SK-N-SH (cell line): ENCODE measurements at regions not wholly inside any gene's neighbourhood (a gene's known extent, or its start where the extent isn't known, plus 50 kb on each side); places are given as distances from the start of the nearest gene placed in this dataset.

Source experiments
- CTCF ChIA-PET: fragments of 300-600, 350-600 bp; formaldehyde crosslinking; extraction: SDS; loops from one replicate; lab custom pipeline; 2021; lab: Yijun Ruan, JAX
- POLR2A ChIA-PET: fragments of 350-600 bp; sonication (Branson Sonifier 250); formaldehyde crosslinking; extraction: SDS; loops from one replicate; lab custom pipeline; 2020; ENCODE audit warnings: antibody characterized with exemption, inconsistent platforms; lab: Yijun Ruan, JAX
- DNase-seq: peaks from one replicate; pipeline ENCODE4 v3.0.0; 2012
- H2AFZ ChIP-seq: fragments of 200-600 bp; sonication (generic); 2 replicates; pipeline ENCODE4 v1.8.1; 2016; ENCODE audit warnings: antibody characterized with exemption, mild to moderate bottlenecking, low read depth
- H3F3A ChIP-seq: fragments of 200-600 bp; sonication (generic); replicated peaks from 2 replicates; pipeline ENCODE3; 2016; ENCODE audit warnings: antibody characterized with exemption, mild to moderate bottlenecking; ENCODE audit not compliant: insufficient read depth
- H3K27ac ChIP-seq, 2 experiments: fragments of 200-500 bp in 1 of 2; fragments of 200-600 bp in 1 of 2; sonication (Bioruptor generic) in 1 of 2; sonication (generic), shearing (Covaris generic) in 1 of 2; 2 replicates each; pipeline versions ENCODE4 v1.5.1 to v1.6.1; 2014 to 2016; ENCODE audit warnings: low read depth in 2 of 2, inconsistent platforms in 1 of 2, low read length in 1 of 2, mild to moderate bottlenecking in 1 of 2, mixed read lengths in 1 of 2
- H3K27me3 ChIP-seq: fragments of 200-600 bp; sonication (generic), shearing (Covaris generic); 2 replicates; pipeline ENCODE4 v1.6.1; 2016; ENCODE audit warnings: mixed run types; ENCODE audit not compliant: insufficient read depth
- H3K36me3 ChIP-seq, 2 experiments: fragments of 200-500 bp in 1 of 2; fragments of 200-600 bp in 1 of 2; sonication (Bioruptor generic) in 1 of 2; sonication (generic) in 1 of 2; replicated peaks in 1 of 2; 2 replicates each; pipeline versions ENCODE3 to v1.5.1; 2014 to 2016; ENCODE audit warnings: low read length in 1 of 2, mild to moderate bottlenecking in 1 of 2; ENCODE audit not compliant: insufficient read depth in 2 of 2, control insufficient read depth in 1 of 2
- H3K4me1 ChIP-seq, 2 experiments: fragments of 200-500 bp in 1 of 2; fragments of 200-600 bp in 1 of 2; sonication (Bioruptor generic) in 1 of 2; sonication (generic), shearing (Covaris generic) in 1 of 2; 2 replicates each; pipeline versions ENCODE4 v1.5.1 to v1.6.1; 2014 to 2016; ENCODE audit warnings: low read depth in 1 of 2, low read length in 1 of 2, mixed run types in 1 of 2; ENCODE audit not compliant: insufficient read depth in 2 of 2, control insufficient read depth in 1 of 2
- H3K4me2 ChIP-seq: fragments of 200-600 bp; sonication (generic), shearing (Covaris generic); 2 replicates; pipeline ENCODE4 v1.6.1; 2017; ENCODE audit warnings: mixed run types
- H3K4me3 ChIP-seq, 2 experiments: fragments of 200-500 bp in 1 of 2; fragments of 200-600 bp in 1 of 2; sonication (Bioruptor generic) in 1 of 2; sonication (generic), shearing (Covaris generic) in 1 of 2; 2 replicates each; pipeline versions ENCODE4 v1.5.1 to v1.8.1; 2014 to 2016; ENCODE audit warnings: low read depth in 2 of 2, inconsistent platforms in 1 of 2, low read length in 1 of 2, mild to moderate bottlenecking in 1 of 2, mixed read lengths in 1 of 2, moderate library complexity in 1 of 2
- H3K79me2 ChIP-seq: fragments of 200-600 bp; sonication (generic); 2 replicates; pipeline ENCODE4 v1.8.1; 2017; ENCODE audit warnings: mild to moderate bottlenecking; ENCODE audit not compliant: insufficient read depth
- H3K9ac ChIP-seq: fragments of 200-600 bp; sonication (generic); 2 replicates; pipeline ENCODE4 v1.6.1; 2017; ENCODE audit warnings: mixed run types
- H3K9me2 ChIP-seq: fragments of 200-600 bp; sonication (generic); 2 replicates; pipeline ENCODE4 v1.6.1; 2017; ENCODE audit warnings: mixed run types
- H3K9me3 ChIP-seq: fragments of 200-600 bp; sonication (generic); 2 replicates; pipeline ENCODE4 v1.6.1; 2017; ENCODE audit warnings: mixed run types, mild to moderate bottlenecking, moderate library complexity
- H4K20me1 ChIP-seq: fragments of 200-600 bp; sonication (generic); 2 replicates; pipeline ENCODE4 v1.6.1; 2017; ENCODE audit warnings: mild to moderate bottlenecking, mixed run types; ENCODE audit not compliant: insufficient read depth
- ELF1 ChIP-seq: IDR thresholded peaks from 2 replicates; pipeline ENCODE4 v1.4.0; 2012
- EP300 ChIP-seq, 2 experiments: IDR thresholded peaks; 2 replicates each; pipeline versions ENCODE4 v1.4.0 to v1.6.1; 2012; ENCODE audit warnings: borderline replicate concordance in 1 of 2, low read depth in 1 of 2, low read length in 1 of 2
- FOSL2 ChIP-seq: IDR thresholded peaks from 2 replicates; pipeline ENCODE4 v1.4.0; 2012; ENCODE audit warnings: low read depth, mild to moderate bottlenecking, moderate library complexity, borderline replicate concordance
- FOXJ3 ChIP-seq: sonication (generic); formaldehyde crosslinking; IDR thresholded peaks from 2 replicates; pipeline ENCODE4 v1.5.1; 2020; ENCODE audit warnings: mild to moderate bottlenecking, missing genetic modification reagents
- FOXM1 ChIP-seq: IDR thresholded peaks from 2 replicates; pipeline ENCODE4 v1.4.0; 2012; ENCODE audit warnings: low read depth, mild to moderate bottlenecking
- MAX ChIP-seq: IDR thresholded peaks from 2 replicates; pipeline ENCODE4 v1.4.0; 2012; ENCODE audit warnings: low read depth
- NRF1 ChIP-seq: IDR thresholded peaks from 2 replicates; pipeline ENCODE4 v1.6.1; 2012; ENCODE audit warnings: low read depth, mild to moderate bottlenecking, low read length
- PBX3 ChIP-seq: IDR thresholded peaks from 2 replicates; pipeline ENCODE4; 2012
- POLR2AphosphoS5 ChIP-seq: IDR thresholded peaks from 2 replicates; pipeline ENCODE4 v1.6.1; 2012; ENCODE audit warnings: low read depth, low read length
- REST ChIP-seq: IDR thresholded peaks from 2 replicates; pipeline ENCODE4 v1.6.1; 2012; ENCODE audit warnings: mild to moderate bottlenecking, low read depth, low read length, moderate library complexity
- RFX5 ChIP-seq: IDR thresholded peaks from 2 replicates; pipeline ENCODE4 v1.6.1; 2012; ENCODE audit warnings: mild to moderate bottlenecking, improper control_type of control experiment, low read length
- RXRA ChIP-seq: IDR thresholded peaks from 2 replicates; pipeline ENCODE4 v1.4.0; 2012; ENCODE audit warnings: low read depth, mild to moderate bottlenecking, borderline replicate concordance
- SIN3A ChIP-seq: IDR thresholded peaks from 2 replicates; pipeline ENCODE4 v1.6.1; 2012; ENCODE audit warnings: low read depth, mild to moderate bottlenecking, low read length, moderate library complexity, borderline replicate concordance
- TEAD4 ChIP-seq: IDR thresholded peaks from 2 replicates; pipeline ENCODE4 v1.4.0; 2012; ENCODE audit warnings: mild to moderate bottlenecking, borderline replicate concordance; ENCODE audit not compliant: insufficient read depth
- USF2 ChIP-seq: fragments of 150-350 bp; IDR thresholded peaks from 2 replicates; pipeline ENCODE4 v1.6.1; 2017; ENCODE audit warnings: antibody characterized with exemption, low read length, low read depth, borderline replicate concordance
- WGBS: methylation state at CpG from one replicate; pipeline ENCODE4 v1.1.6; 2017; ENCODE audit warnings: low lambda C conversion rate; 5-methylcytosine and 5-hydroxymethylcytosine counted together
- TF ChIP-seq, protein P1 (sequence below): fragments of 150-350 bp; IDR thresholded peaks from 2 replicates; pipeline ENCODE4 v1.6.1; 2016; ENCODE audit warnings: mild to moderate bottlenecking, low read depth, low read length

- CTCF ChIA-PET, result no interaction called here
- H2AFZ ChIP-seq, result no peak overlapping the region
- WGBS, result 65% methylated on average over 2 of the region's 2 CpGs
- H4K20me1 ChIP-seq, result no peaks in the 10 kb centered on the region
- TF ChIP-seq FOXJ3 (CRISPR knock-in tag), result no peak
- TF ChIP-seq MAX, result no peak
- TF ChIP-seq RXRA, result no peak
- POLR2A ChIA-PET, result no interaction called here
- no peak overlapping the region for H3K27ac ChIP-seq
- H3K79me2 ChIP-seq, result no peaks in the 10 kb centered on the region
- no peak overlapping the region for H3K4me3 ChIP-seq
- no peaks in the 10 kb centered on the region for H3K36me3 ChIP-seq
- no peak overlapping the region for H3K4me2 ChIP-seq
- no peak for DNase-seq
- no peaks in the 10 kb centered on the region for H3F3A ChIP-seq
- no peaks in the 10 kb centered on the region for H3K27me3 ChIP-seq
- no peak overlapping the region for H3K9ac ChIP-seq
- H3K9me2 ChIP-seq, result no peaks in the 10 kb centered on the region
- no peaks in the 10 kb centered on the region for H3K4me1 ChIP-seq
- H3K9me3 ChIP-seq, result no peaks in the 10 kb centered on the region
Observed at GRCh38 chr4:141851246-141851891, 215.0 kb downstream of the IL15 start.

DNA sequence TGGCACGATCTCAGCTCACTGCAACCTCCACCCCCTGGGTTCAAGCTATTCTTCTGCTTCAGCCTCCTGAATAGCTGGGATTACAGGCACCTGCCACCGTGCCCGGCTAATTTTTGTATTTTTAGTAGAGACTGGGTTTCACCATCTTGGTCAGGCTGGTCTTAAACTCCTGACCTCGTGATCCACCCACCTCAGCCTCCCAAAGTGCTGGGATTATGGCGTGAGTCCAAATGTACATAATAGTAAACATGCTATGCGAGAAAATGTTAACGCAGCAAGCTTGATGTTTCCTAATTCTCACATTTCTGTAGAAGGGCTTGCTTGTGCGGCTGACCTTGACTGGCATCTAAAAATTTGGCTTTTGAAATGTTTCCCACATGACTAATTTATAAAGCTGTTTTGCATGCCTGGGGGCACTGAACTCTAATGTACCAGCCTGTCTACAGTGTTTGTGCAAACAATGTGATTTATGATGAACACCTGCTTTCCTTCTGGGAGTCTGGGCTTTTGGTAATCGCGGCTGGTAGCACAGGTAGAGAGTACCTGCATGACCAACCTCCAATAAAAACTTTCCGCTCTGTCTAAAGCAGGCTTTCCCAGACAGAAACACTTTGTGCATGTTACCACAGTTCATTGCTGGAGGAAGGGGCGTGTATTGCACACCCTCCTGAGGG, 216.8 kb downstream of the IL15 start:
- Histone ChIP-seq H3K9me3 (no peaks in the 10 kb centered on the region), H3K36me3 (no peaks in the 10 kb centered on the region), H2AFZ (no peak overlapping the region), H3K4me1 (no peaks in the 10 kb centered on the region), H3K79me2 (no peaks in the 10 kb centered on the region), H3K27ac (no peak overlapping the region), H4K20me1 (no peaks in the 10 kb centered on the region), H3K4me3 (no peak overlapping the region), H3K27me3 (no peaks in the 10 kb centered on the region), H3K9me2 (no peaks in the 10 kb centered on the region), H3K9ac (no peak overlapping the region), H3F3A (no peaks in the 10 kb centered on the region), H3K4me2 (no peak overlapping the region)
- POLR2A ChIA-PET, result no interaction called here
- WGBS, result 74% methylated on average over 12 of the region's 12 CpGs
- CTCF ChIA-PET, result interaction anchor here (0.6 kb wide), 1 partner anchor 842 kb away, joined by 3 read pairs; no protein-coding TSS in a partner anchor
- DNase-seq, result no peak
- TF ChIP-seq FOXM1, result no peak
- TF ChIP-seq RFX5, result no peak
- TF ChIP-seq, protein P1, sequence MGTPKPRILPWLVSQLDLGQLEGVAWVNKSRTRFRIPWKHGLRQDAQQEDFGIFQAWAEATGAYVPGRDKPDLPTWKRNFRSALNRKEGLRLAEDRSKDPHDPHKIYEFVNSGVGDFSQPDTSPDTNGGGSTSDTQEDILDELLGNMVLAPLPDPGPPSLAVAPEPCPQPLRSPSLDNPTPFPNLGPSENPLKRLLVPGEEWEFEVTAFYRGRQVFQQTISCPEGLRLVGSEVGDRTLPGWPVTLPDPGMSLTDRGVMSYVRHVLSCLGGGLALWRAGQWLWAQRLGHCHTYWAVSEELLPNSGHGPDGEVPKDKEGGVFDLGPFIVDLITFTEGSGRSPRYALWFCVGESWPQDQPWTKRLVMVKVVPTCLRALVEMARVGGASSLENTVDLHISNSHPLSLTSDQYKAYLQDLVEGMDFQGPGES, result no peak
- TF ChIP-seq POLR2AphosphoS5, result no peak
- no peak for TF ChIP-seq USF2
- no peak for TF ChIP-seq TEAD4
- no peak for TF ChIP-seq EP300 (IDR thresholded peaks at IDR 0.05; ENCODE audit: borderline replicate concordance in 1 of 2, low read depth in 1 of 2, low read length in 1 of 2)
- TF ChIP-seq PBX3, result no peak
- no peak for TF ChIP-seq FOSL2
- TF ChIP-seq MAX, result no peak
- no peak for TF ChIP-seq NRF1
- TF ChIP-seq REST, result no peak
- no peak for TF ChIP-seq SIN3A
- no peak for TF ChIP-seq FOXJ3 (CRISPR knock-in tag)
- no peak for TF ChIP-seq RXRA
- no peak for TF ChIP-seq ELF1
